ENCODE measurements at regions not wholly inside any gene's neighbourhood (a gene's known extent, or its start where the extent isn't known, plus 50 kb on each side); places are given as distances from the start of the nearest gene placed in this dataset.

- no peak for ATAC-seq
- TF ChIP-seq, protein P1, sequence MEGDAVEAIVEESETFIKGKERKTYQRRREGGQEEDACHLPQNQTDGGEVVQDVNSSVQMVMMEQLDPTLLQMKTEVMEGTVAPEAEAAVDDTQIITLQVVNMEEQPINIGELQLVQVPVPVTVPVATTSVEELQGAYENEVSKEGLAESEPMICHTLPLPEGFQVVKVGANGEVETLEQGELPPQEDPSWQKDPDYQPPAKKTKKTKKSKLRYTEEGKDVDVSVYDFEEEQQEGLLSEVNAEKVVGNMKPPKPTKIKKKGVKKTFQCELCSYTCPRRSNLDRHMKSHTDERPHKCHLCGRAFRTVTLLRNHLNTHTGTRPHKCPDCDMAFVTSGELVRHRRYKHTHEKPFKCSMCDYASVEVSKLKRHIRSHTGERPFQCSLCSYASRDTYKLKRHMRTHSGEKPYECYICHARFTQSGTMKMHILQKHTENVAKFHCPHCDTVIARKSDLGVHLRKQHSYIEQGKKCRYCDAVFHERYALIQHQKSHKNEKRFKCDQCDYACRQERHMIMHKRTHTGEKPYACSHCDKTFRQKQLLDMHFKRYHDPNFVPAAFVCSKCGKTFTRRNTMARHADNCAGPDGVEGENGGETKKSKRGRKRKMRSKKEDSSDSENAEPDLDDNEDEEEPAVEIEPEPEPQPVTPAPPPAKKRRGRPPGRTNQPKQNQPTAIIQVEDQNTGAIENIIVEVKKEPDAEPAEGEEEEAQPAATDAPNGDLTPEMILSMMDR (IDR thresholded peaks at IDR 0.05), result no peak
- H3K9me3 ChIP-seq, result no peaks in the 10 kb centered on the region
- no peaks in the 10 kb centered on the region for H3K36me3 ChIP-seq
- H3K27ac ChIP-seq, result no peak overlapping the region
- no peaks in the 10 kb centered on the region for H3K27me3 ChIP-seq
- H3K4me3 ChIP-seq, result no peak overlapping the region
- no peaks in the 10 kb centered on the region for H3K4me1 ChIP-seq
Observed at GRCh38 chr3:31013843-31014242, 119.4 kb upstream of the GADL1 start.

DNA sequence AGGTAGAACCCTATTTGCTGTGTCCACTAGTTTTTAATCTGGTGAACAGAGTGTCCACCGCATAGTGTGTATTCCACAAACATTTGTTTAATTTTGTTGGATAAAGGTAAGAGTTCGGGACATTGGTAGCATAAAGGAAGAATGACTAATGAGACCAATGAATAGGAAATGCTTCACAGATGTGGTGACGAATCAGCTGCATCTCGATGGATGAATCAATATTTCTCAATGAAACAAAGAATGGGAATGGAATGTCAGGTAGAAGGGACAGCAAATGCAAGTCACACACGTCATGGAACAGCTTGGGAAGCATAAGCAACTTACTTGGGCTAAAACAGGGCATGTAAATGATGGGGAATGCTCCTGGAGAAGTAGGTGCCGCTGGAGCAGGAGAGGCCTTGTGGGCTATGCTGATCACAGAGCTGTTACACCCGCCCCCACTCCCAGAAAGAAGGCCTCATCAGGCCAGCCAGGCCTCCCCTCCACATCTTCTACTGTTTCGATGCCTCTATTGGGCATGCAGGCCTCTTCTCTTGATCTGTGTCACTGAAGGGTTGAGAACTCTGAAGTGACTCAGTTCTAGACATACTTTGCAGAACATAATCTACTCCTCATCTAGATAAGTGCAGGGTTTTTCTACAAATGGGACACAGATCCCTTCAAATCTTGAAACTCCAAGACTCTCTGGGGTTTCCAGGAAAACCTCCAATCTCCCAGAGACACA lies 120.0 kb upstream of the GADL1 start:
- H3K36me3 ChIP-seq, result no peaks in the 10 kb centered on the region
- TF ChIP-seq EP300 (IDR thresholded peaks at IDR 0.05) (no peak), POLR2AphosphoS5 (IDR thresholded peaks at IDR 0.05) (no peak), POLR2A (IDR thresholded peaks at IDR 0.05) (no peak)
- TF ChIP-seq, protein P1 (IDR thresholded peaks at IDR 0.05), result no peak
- H3K27ac ChIP-seq, result no peak overlapping the region
- H3K4me1 ChIP-seq, result no peaks in the 10 kb centered on the region
- no peaks in the 10 kb centered on the region for H3K9me3 ChIP-seq
- H3K4me3 ChIP-seq, result no peak overlapping the region
- WGBS, 2 donors (ENCODE audit: low coverage in 1 of 2), result 92 to 100% methylated on average over 1 to 6 of the region's 8 CpGs
- no peaks in the 10 kb centered on the region for H3K27me3 ChIP-seq
- ATAC-seq, result no peak

DNA sequence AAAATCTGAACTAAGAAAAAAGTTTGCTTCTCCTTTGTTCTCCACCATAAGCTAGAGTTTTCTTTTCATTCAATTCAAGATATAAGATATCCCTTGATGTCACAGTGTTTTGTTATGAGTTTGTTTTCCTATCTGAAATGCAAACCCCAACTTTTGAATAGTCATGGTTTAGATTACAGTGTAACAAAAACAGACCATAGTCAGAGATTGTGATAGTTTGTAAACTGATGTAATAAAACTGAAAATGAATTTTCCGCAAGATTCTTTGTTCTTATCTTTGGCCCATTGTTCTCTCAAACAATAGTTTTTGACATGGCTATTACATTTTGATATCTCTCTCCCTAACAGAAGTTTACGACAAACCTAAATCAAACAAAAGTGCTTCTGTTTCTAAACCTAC lies 121.7 kb upstream of the GADL1 start:
- Histone ChIP-seq H3K27ac (no peak overlapping the region), H3K9me3 (no peaks in the 10 kb centered on the region), H3K27me3 (no peaks in the 10 kb centered on the region), H3K36me3 (no peaks in the 10 kb centered on the region), H3K4me1 (no peaks in the 10 kb centered on the region), H3K4me3 (no peak overlapping the region)
- ATAC-seq, result no peak
- TF ChIP-seq, protein P1 (IDR thresholded peaks at IDR 0.05), result no peak
- WGBS, 2 donors (ENCODE audit: low coverage in 1 of 2), result 81 to 88% methylated on average over 2 of the region's 2 CpGs

GRCh38 chr3:31022716-31023115 lies 128.3 kb upstream of the GADL1 start:
- H3K27ac ChIP-seq, result peak overlapping the region in 1 of 4 donors; percentile 5
- no peak for ATAC-seq
- H3K36me3 ChIP-seq, result no peaks in the 10 kb centered on the region
- TF ChIP-seq, protein P1 (IDR thresholded peaks at IDR 0.05), result no peak
- no peak for TF ChIP-seq POLR2AphosphoS5 (IDR thresholded peaks at IDR 0.05)
- no peak overlapping the region for H3K4me3 ChIP-seq
- peaks cover 0 to 12% (median 0%) of the 10 kb centered on the region in 3 donors for H3K9me3 ChIP-seq
- H3K27me3 ChIP-seq, result no peaks in the 10 kb centered on the region
- peaks cover 0 to 15% (median 0%) of the 10 kb centered on the region in 3 donors for H3K4me1 ChIP-seq

DNA sequence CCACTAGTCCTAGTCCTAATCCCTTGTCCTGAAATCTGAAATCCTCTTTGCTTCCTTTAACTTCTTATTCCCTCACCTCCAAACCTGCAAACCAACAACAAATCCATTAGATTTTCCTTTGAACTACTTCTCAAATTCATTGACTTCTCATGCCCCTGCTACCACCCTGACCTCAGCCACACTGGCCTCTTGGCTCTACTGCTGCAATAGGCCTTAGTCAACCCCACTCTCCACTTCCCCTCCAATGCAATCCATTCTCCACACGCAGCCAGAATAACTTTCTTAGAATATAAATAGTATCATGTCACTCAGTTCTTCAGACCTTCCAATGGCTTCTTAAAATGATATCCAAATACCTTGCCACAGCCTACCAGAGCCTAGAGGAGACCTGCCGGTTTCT lies 131.1 kb upstream of the GADL1 start:
- H3K36me3 ChIP-seq, result no peaks in the 10 kb centered on the region
- H3K9me3 ChIP-seq, result peaks cover 0 to 21% (median 0%) of the 10 kb centered on the region in 3 donors
- no peak overlapping the region for H3K4me3 ChIP-seq
- no peak overlapping the region for H3K27ac ChIP-seq
- TF ChIP-seq, protein P1 (IDR thresholded peaks at IDR 0.05), result no peak
- TF ChIP-seq EP300 (IDR thresholded peaks at IDR 0.05), result no peak
- TF ChIP-seq POLR2AphosphoS5 (IDR thresholded peaks at IDR 0.05), result no peak
- no peak for TF ChIP-seq POLR2A (IDR thresholded peaks at IDR 0.05)
- WGBS, 2 donors (ENCODE audit: low coverage in 1 of 2), result 87 to 92% methylated on average over 2 of the region's 2 CpGs
- H3K27me3 ChIP-seq, result no peaks in the 10 kb centered on the region
- ATAC-seq, result no peak
- peaks cover 0 to 15% (median 0%) of the 10 kb centered on the region in 3 donors for H3K4me1 ChIP-seq
